OCI-LY1 (cell line): ENCODE measurements at regions not wholly inside any gene's neighbourhood (a gene's known extent, or its start where the extent isn't known, plus 50 kb on each side); places are given as distances from the start of the nearest gene placed in this dataset.

Source experiments
- EZH2 ChIP-seq: fragments of 200-600 bp; sonication (generic), shearing (Covaris generic); IDR thresholded peaks from 2 replicates; pipeline ENCODE4 v1.8.0; 2017; ENCODE audit warnings: borderline replicate concordance, mixed run types, mild to moderate bottlenecking, antibody characterized with exemption, low read length, moderate library complexity, mixed read lengths
- TF ChIP-seq, protein P1 (sequence below): fragments of 200-600 bp; sonication (generic), shearing (Covaris generic); IDR thresholded peaks from 2 replicates; pipeline ENCODE4 v1.5.1; 2017; ENCODE audit warnings: mild to moderate bottlenecking, antibody characterized with exemption, low read length, moderate library complexity, mixed read lengths

GRCh38 chr6:163659803-163660202 is 245.3 kb downstream of the QKI start:
- TF ChIP-seq, protein P1, sequence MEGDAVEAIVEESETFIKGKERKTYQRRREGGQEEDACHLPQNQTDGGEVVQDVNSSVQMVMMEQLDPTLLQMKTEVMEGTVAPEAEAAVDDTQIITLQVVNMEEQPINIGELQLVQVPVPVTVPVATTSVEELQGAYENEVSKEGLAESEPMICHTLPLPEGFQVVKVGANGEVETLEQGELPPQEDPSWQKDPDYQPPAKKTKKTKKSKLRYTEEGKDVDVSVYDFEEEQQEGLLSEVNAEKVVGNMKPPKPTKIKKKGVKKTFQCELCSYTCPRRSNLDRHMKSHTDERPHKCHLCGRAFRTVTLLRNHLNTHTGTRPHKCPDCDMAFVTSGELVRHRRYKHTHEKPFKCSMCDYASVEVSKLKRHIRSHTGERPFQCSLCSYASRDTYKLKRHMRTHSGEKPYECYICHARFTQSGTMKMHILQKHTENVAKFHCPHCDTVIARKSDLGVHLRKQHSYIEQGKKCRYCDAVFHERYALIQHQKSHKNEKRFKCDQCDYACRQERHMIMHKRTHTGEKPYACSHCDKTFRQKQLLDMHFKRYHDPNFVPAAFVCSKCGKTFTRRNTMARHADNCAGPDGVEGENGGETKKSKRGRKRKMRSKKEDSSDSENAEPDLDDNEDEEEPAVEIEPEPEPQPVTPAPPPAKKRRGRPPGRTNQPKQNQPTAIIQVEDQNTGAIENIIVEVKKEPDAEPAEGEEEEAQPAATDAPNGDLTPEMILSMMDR, result no peak
- no peak for TF ChIP-seq EZH2
